Large intestine (tissue), 3 donors: ENCODE measurements at regions not wholly inside any gene's neighbourhood (a gene's known extent, or its start where the extent isn't known, plus 50 kb on each side); places are given as distances from the start of the nearest gene placed in this dataset.

ENCODE experiments used
- DNase-seq, 2 donors: peaks; one replicate each; pipeline versions ENCODE4 v3.0.0 to v3.0.0-alpha.2; 2013
- H3K27ac ChIP-seq: one replicate; pipeline ENCODE4 v1.5.1; 2013; ENCODE audit warnings: low read length
- H3K27me3 ChIP-seq: 2 replicates; pipeline ENCODE4 v1.6.1; 2013; ENCODE audit warnings: low read length; ENCODE audit not compliant: control insufficient read depth, insufficient read depth
- H3K36me3 ChIP-seq: 2 replicates; pipeline ENCODE4 v1.6.1; 2013; ENCODE audit warnings: low read length; ENCODE audit not compliant: control insufficient read depth, insufficient read depth
- H3K4me1 ChIP-seq: one replicate; pipeline ENCODE4 v1.6.1; 2013; ENCODE audit warnings: low read length; ENCODE audit not compliant: control insufficient read depth, insufficient read depth
- H3K4me3 ChIP-seq: one replicate; pipeline ENCODE4 v1.5.1; 2013; ENCODE audit warnings: low read length
- H3K9me3 ChIP-seq: one replicate; pipeline ENCODE4 v1.6.1; 2013; ENCODE audit warnings: mild to moderate bottlenecking, low read depth, low read length, moderate library complexity; ENCODE audit not compliant: control insufficient read depth
- WGBS: methylation state at CpG from one replicate; pipeline ENCODE4 v1.1.5; 2013; ENCODE audit warnings: low lambda C conversion rate; ENCODE audit not compliant: insufficient coverage; 5-methylcytosine and 5-hydroxymethylcytosine counted together

- H3K27ac ChIP-seq = no peak overlapping the region
- H3K9me3 ChIP-seq = no peaks in the 10 kb centered on the region
- no peak for DNase-seq
- no peaks in the 10 kb centered on the region for H3K4me1 ChIP-seq
- no peak overlapping the region for H3K4me3 ChIP-seq
- no peaks in the 10 kb centered on the region for H3K36me3 ChIP-seq
- H3K27me3 ChIP-seq = no peaks in the 10 kb centered on the region
- WGBS = no CpG with 5 or more reads among the region's 3 CpGs
Measured at GRCh38 chr2:192347542-192347941, 152.8 kb upstream of the TMEFF2 start.

GRCh38 chr2:192345287-192345686 is 150.6 kb upstream of the TMEFF2 start:
- 65% methylated on average over 2 of the region's 2 CpGs for WGBS
- H3K9me3 ChIP-seq = no peaks in the 10 kb centered on the region

GRCh38 chr2:192333642-192334041 is 138.9 kb upstream of the TMEFF2 start:
- no peaks in the 10 kb centered on the region for H3K9me3 ChIP-seq
- no peaks in the 10 kb centered on the region for H3K36me3 ChIP-seq
- 90% methylated on average over 2 of the region's 6 CpGs for WGBS
- DNase-seq = no peak
- H3K4me1 ChIP-seq = no peaks in the 10 kb centered on the region
- no peak overlapping the region for H3K4me3 ChIP-seq
- H3K27ac ChIP-seq = no peak overlapping the region
- H3K27me3 ChIP-seq = no peaks in the 10 kb centered on the region

More at GRCh38 chr2:192345287-192345686, 150.6 kb upstream of the TMEFF2 start:
- H3K27me3 ChIP-seq = no peaks in the 10 kb centered on the region
- H3K4me1 ChIP-seq = no peaks in the 10 kb centered on the region
- no peak for DNase-seq
- no peak overlapping the region for H3K27ac ChIP-seq
- no peaks in the 10 kb centered on the region for H3K36me3 ChIP-seq
- no peak overlapping the region for H3K4me3 ChIP-seq

GRCh38 chr2:192328297-192328696 is 133.6 kb upstream of the TMEFF2 start:
- DNase-seq = no peak
- Histone ChIP-seq H3K27ac (no peak overlapping the region), H3K9me3 (no peaks in the 10 kb centered on the region), H3K36me3 (no peaks in the 10 kb centered on the region), H3K27me3 (no peaks in the 10 kb centered on the region), H3K4me3 (no peak overlapping the region), H3K4me1 (no peaks in the 10 kb centered on the region)
- WGBS = 92% methylated on average over 2 of the region's 3 CpGs

GRCh38 chr2:192327576-192327975 is 132.8 kb upstream of the TMEFF2 start:
- Histone ChIP-seq H3K27me3 (no peaks in the 10 kb centered on the region), H3K4me3 (no peak overlapping the region), H3K4me1 (no peaks in the 10 kb centered on the region), H3K27ac (no peak overlapping the region), H3K9me3 (no peaks in the 10 kb centered on the region), H3K36me3 (no peaks in the 10 kb centered on the region)
- DNase-seq = no peak
- WGBS = 80% methylated on average over 1 of the region's 1 CpG

- H3K9me3 ChIP-seq = peaks cover 9% of the 10 kb centered on the region
- no peak overlapping the region for H3K4me3 ChIP-seq
- no peaks in the 10 kb centered on the region for H3K27me3 ChIP-seq
- WGBS = no CpG with 5 or more reads among the region's 3 CpGs
- no peaks in the 10 kb centered on the region for H3K36me3 ChIP-seq
- DNase-seq = no peak
- H3K4me1 ChIP-seq = no peaks in the 10 kb centered on the region
- no peak overlapping the region for H3K27ac ChIP-seq
Measured at GRCh38 chr2:192315543-192315942, 120.8 kb upstream of the TMEFF2 start.

GRCh38 chr2:192314800-192315481 is 120.2 kb upstream of the TMEFF2 start:
- no peak for DNase-seq
- WGBS = no CpG with 5 or more reads among the region's 26 CpGs

GRCh38 chr2:192313773-192314172 is 119.0 kb upstream of the TMEFF2 start:
- no peak overlapping the region for H3K27ac ChIP-seq
- peaks cover 9% of the 10 kb centered on the region for H3K9me3 ChIP-seq
- H3K27me3 ChIP-seq = no peaks in the 10 kb centered on the region
- no peak overlapping the region for H3K4me3 ChIP-seq
- DNase-seq = no peak
- no peaks in the 10 kb centered on the region for H3K36me3 ChIP-seq
- no CpG with 5 or more reads among the region's 8 CpGs for WGBS
- no peaks in the 10 kb centered on the region for H3K4me1 ChIP-seq

More at GRCh38 chr2:192314800-192315481, 120.2 kb upstream of the TMEFF2 start:
- Histone ChIP-seq H3K4me1 (no peaks in the 10 kb centered on the region), H3K36me3 (no peaks in the 10 kb centered on the region), H3K27me3 (no peaks in the 10 kb centered on the region), H3K4me3 (no peak overlapping the region), H3K27ac (no peak overlapping the region), H3K9me3 (peaks cover 9% of the 10 kb centered on the region)

GRCh38 chr2:192311701-192312460 is 117.1 kb upstream of the TMEFF2 start:
- peaks cover 9% of the 10 kb centered on the region for H3K9me3 ChIP-seq
- DNase-seq = no peak
- 100% methylated on average over 2 of the region's 2 CpGs for WGBS
- no peak overlapping the region for H3K4me3 ChIP-seq
- no peaks in the 10 kb centered on the region for H3K36me3 ChIP-seq
- no peak overlapping the region for H3K27ac ChIP-seq
- no peaks in the 10 kb centered on the region for H3K27me3 ChIP-seq
- no peaks in the 10 kb centered on the region for H3K4me1 ChIP-seq

- no peaks in the 10 kb centered on the region for H3K4me1 ChIP-seq
- no peaks in the 10 kb centered on the region for H3K27me3 ChIP-seq
- no peak overlapping the region for H3K4me3 ChIP-seq
- H3K9me3 ChIP-seq = no peaks in the 10 kb centered on the region
- DNase-seq = no peak
- H3K27ac ChIP-seq = no peak overlapping the region
- no peaks in the 10 kb centered on the region for H3K36me3 ChIP-seq
- WGBS = 100% methylated on average over 1 of the region's 3 CpGs
Measured at GRCh38 chr2:192307530-192307929, 112.8 kb upstream of the TMEFF2 start.
